IMR-90 (cell line): ENCODE measurements at regions not wholly inside any gene's neighbourhood (a gene's known extent, or its start where the extent isn't known, plus 50 kb on each side); places are given as distances from the start of the nearest gene placed in this dataset.

Experiments
- MAFK ChIP-seq: IDR thresholded peaks from 2 replicates; pipeline ENCODE4 v1.6.1; 2012; ENCODE audit warnings: low read depth, low read length, improper control_type of control experiment
- NFE2L2 ChIP-seq: fragments of 150-350 bp; IDR thresholded peaks from 2 replicates; pipeline ENCODE4 v1.6.1; 2016; ENCODE audit warnings: low read depth, mild to moderate bottlenecking, low read length
- POLR2A ChIP-seq: IDR thresholded peaks from 2 replicates; pipeline ENCODE4 v1.6.1; 2012; ENCODE audit warnings: mild to moderate bottlenecking, low read depth, low read length
- SMC3 ChIP-seq: fragments of 150-350 bp; IDR thresholded peaks from 2 replicates; pipeline ENCODE4 v1.6.1; 2016; ENCODE audit warnings: low read depth, mild to moderate bottlenecking, antibody characterized with exemption, low read length, moderate library complexity
- TF ChIP-seq, protein P1 (sequence below): conservative IDR thresholded peaks from 2 replicates; pipeline ENCODE4 v1.5.1; 2012; ENCODE audit warnings: mild to moderate bottlenecking, low read depth, low read length, improper control_type of control experiment

DNA sequence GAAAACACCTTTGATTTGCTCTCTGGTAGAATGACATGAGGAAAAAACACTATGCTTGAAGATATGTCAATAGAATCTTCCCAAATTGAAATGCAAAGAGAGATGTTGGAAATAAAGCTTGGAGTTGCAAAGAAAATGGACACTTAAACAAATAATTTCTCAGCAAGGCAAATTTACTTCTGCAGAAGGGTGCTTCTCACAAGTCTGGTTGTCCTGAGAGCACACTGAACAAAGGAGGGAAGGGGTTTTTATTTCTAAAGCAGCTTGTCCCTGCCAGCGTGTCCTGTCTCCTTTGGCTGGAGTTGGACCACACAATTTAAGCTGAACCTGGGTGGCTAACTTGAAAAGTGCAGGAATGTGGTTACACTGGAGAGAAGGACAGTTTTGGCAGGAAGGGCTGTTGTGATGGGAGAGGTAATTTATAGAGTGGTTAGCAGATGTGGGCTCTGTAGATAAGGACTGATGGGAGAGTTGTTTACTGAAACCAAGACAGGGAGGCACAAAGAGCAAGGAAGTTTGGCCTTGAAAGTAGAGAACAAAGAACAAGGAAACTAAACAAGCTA is 454.6 kb upstream of the EYS start:
- no peak for TF ChIP-seq POLR2A
- TF ChIP-seq, protein P1, sequence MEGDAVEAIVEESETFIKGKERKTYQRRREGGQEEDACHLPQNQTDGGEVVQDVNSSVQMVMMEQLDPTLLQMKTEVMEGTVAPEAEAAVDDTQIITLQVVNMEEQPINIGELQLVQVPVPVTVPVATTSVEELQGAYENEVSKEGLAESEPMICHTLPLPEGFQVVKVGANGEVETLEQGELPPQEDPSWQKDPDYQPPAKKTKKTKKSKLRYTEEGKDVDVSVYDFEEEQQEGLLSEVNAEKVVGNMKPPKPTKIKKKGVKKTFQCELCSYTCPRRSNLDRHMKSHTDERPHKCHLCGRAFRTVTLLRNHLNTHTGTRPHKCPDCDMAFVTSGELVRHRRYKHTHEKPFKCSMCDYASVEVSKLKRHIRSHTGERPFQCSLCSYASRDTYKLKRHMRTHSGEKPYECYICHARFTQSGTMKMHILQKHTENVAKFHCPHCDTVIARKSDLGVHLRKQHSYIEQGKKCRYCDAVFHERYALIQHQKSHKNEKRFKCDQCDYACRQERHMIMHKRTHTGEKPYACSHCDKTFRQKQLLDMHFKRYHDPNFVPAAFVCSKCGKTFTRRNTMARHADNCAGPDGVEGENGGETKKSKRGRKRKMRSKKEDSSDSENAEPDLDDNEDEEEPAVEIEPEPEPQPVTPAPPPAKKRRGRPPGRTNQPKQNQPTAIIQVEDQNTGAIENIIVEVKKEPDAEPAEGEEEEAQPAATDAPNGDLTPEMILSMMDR: no peak
- no peak for TF ChIP-seq NFE2L2
- TF ChIP-seq MAFK: no peak
- no peak for TF ChIP-seq SMC3
